H1 (cell line): ENCODE measurements at regions not wholly inside any gene's neighbourhood (a gene's known extent, or its start where the extent isn't known, plus 50 kb on each side); places are given as distances from the start of the nearest gene placed in this dataset.

ENCODE experiments used
- ATF2 ChIP-seq: IDR thresholded peaks from 2 replicates; pipeline ENCODE4 v1.6.1; 2012; ENCODE audit warnings: low read length, inconsistent platforms
- CHD1 ChIP-seq: IDR thresholded peaks from 2 replicates; pipeline ENCODE4 v1.6.1; 2012; ENCODE audit warnings: low read depth, low read length, improper control_type of control experiment
- CTCF ChIP-seq, 3 experiments: IDR thresholded peaks; 1 replicate in 2 of 3; 2 replicates in 1 of 3; pipeline versions ENCODE4 v1.5.1 to v1.6.1; 2011; ENCODE audit warnings: low read length in 3 of 3, mild to moderate bottlenecking in 3 of 3, inconsistent platforms in 2 of 3, low read depth in 1 of 3, moderate library complexity in 1 of 3; ENCODE audit not compliant: insufficient read depth in 1 of 3; ENCODE audit errors: control extremely low read depth in 1 of 3
- MAX ChIP-seq: IDR thresholded peaks from 2 replicates; pipeline ENCODE4 v1.6.1; 2012; ENCODE audit warnings: inconsistent platforms
- RAD21 ChIP-seq, 2 experiments: IDR thresholded peaks in 1 of 2; conservative IDR thresholded peaks in 1 of 2; 2 replicates each; pipeline ENCODE4 v1.6.1; 2011; ENCODE audit warnings: low read depth in 2 of 2, low read length in 2 of 2, improper control_type of control experiment in 1 of 2, inconsistent platforms in 1 of 2, mild to moderate bottlenecking in 1 of 2, moderate library complexity in 1 of 2

GRCh38 chrX:131703646-131704045 is 159.8 kb downstream of the OR13H1 start:
- TF ChIP-seq CHD1 (no peak), RAD21 (IDR thresholded peaks at IDR 0.05 in 1 of 2, conservative IDR thresholded peaks at IDR 0.05 in 1 of 2; ENCODE audit: low read depth in 2 of 2, low read length in 2 of 2) (no peak), ATF2 (no peak), CTCF (IDR thresholded peaks at IDR 0.05; ENCODE audit: control extremely low read depth in 1 of 3, insufficient read depth in 1 of 3, low read depth in 1 of 3, low read length in 3 of 3) (no peak), MAX (no peak)
